ENCODE measurements at regions not wholly inside any gene's neighbourhood (a gene's known extent, or its start where the extent isn't known, plus 50 kb on each side); places are given as distances from the start of the nearest gene placed in this dataset.

GRCh38 chr4:57632564-57632963, 522.4 kb upstream of the IGFBP7 start:
- H3K9me3 ChIP-seq, result no peaks in the 10 kb centered on the region
- no peaks in the 10 kb centered on the region for H3K27me3 ChIP-seq
- 80 to 91% (median 85%) methylated on average over 2 of the region's 2 CpGs for WGBS, 3 donors
- DNase-seq, result no peak
- intact Hi-C loops (cut with DNase I), result no loop called here
- no peaks in the 10 kb centered on the region for H3K36me3 ChIP-seq
- no peaks in the 10 kb centered on the region for H3K4me1 ChIP-seq (ENCODE audit: insufficient read depth)
- H3K27ac ChIP-seq, result no peak overlapping the region
- no peak for TF ChIP-seq CTCF (IDR thresholded peaks at IDR 0.05)
- TF ChIP-seq POLR2A (IDR thresholded peaks at IDR 0.05), result no peak
- no peak for TF ChIP-seq EP300 (IDR thresholded peaks at IDR 0.05)
- no peak overlapping the region for H3K4me3 ChIP-seq

GRCh38 chr4:57631147-57631546, 521.0 kb upstream of the IGFBP7 start:
- H3K27ac ChIP-seq, result no peak overlapping the region
- H3K4me1 ChIP-seq (ENCODE audit: insufficient read depth), result no peaks in the 10 kb centered on the region
- no peak for DNase-seq
- no peaks in the 10 kb centered on the region for H3K36me3 ChIP-seq
- TF ChIP-seq CTCF (IDR thresholded peaks at IDR 0.05) (no peak), EP300 (IDR thresholded peaks at IDR 0.05) (no peak), POLR2A (IDR thresholded peaks at IDR 0.05) (no peak)
- intact Hi-C loops (cut with DNase I), result no loop called here
- 80 to 91% (median 83%) methylated on average over 4 of the region's 4 CpGs for WGBS, 3 donors
- no peak overlapping the region for H3K4me3 ChIP-seq
- no peaks in the 10 kb centered on the region for H3K9me3 ChIP-seq
- no peaks in the 10 kb centered on the region for H3K27me3 ChIP-seq

- 84 to 92% (median 87%) methylated on average over 5 of the region's 5 CpGs for WGBS, 3 donors
- Histone ChIP-seq H3K9me3 (no peaks in the 10 kb centered on the region), H3K36me3 (no peaks in the 10 kb centered on the region), H3K27ac (no peak overlapping the region), H3K27me3 (no peaks in the 10 kb centered on the region), H3K4me1 (ENCODE audit: insufficient read depth) (no peaks in the 10 kb centered on the region), H3K4me3 (no peak overlapping the region)
- no peak for DNase-seq
- TF ChIP-seq EP300 (IDR thresholded peaks at IDR 0.05), result no peak
- no peak for TF ChIP-seq CTCF (IDR thresholded peaks at IDR 0.05)
- no peak for TF ChIP-seq POLR2A (IDR thresholded peaks at IDR 0.05)
- intact Hi-C loops (cut with DNase I), result no loop called here
Measured at GRCh38 chr4:57628004-57628403, 517.8 kb upstream of the IGFBP7 start.

GRCh38 chr4:57614257-57614932, 504.2 kb upstream of the IGFBP7 start:
- intact Hi-C loops (cut with DNase I), result no loop called here
- 12 to 18% (median 14%) methylated on average over 5 of the region's 5 CpGs for WGBS, 3 donors
- Histone ChIP-seq H3K4me1 (ENCODE audit: insufficient read depth) (no peaks in the 10 kb centered on the region), H3K9me3 (no peaks in the 10 kb centered on the region), H3K4me3 (no peak overlapping the region), H3K27ac (no peak overlapping the region), H3K36me3 (no peaks in the 10 kb centered on the region), H3K27me3 (no peaks in the 10 kb centered on the region)
- TF ChIP-seq POLR2A (IDR thresholded peaks at IDR 0.05) (no peak), EP300 (IDR thresholded peaks at IDR 0.05) (no peak), CTCF (IDR thresholded peaks at IDR 0.05) (no peak)
- no peak for DNase-seq
